Stomach (tissue), 8 donors: ENCODE measurements at regions not wholly inside any gene's neighbourhood (a gene's known extent, or its start where the extent isn't known, plus 50 kb on each side); places are given as distances from the start of the nearest gene placed in this dataset.

Experiments used
- DNase-seq, 2 donors: peaks; one replicate each; pipeline versions ENCODE4 v3.0.0 to v3.0.0-alpha.2; 2013 to 2019
- H3K27ac ChIP-seq, 5 donors: fragments of 200-600 bp in 4 of 5; sonication (generic) in 4 of 5; one replicate each; pipeline ENCODE4 v1.5.1; 2013 to 2019; ENCODE audit warnings: mild to moderate bottlenecking in 1 of 5, moderate library complexity in 1 of 5
- H3K27me3 ChIP-seq, 3 donors: fragments of 200-600 bp; sonication (generic); one replicate each; pipeline ENCODE4 v1.5.1; 2017 to 2019; ENCODE audit warnings: mixed run types in 1 of 3
- H3K36me3 ChIP-seq, 4 donors: fragments of 200-600 bp; sonication (generic); 1 replicate in 3 of 4; 2 replicates in 1 of 4; pipeline ENCODE4 v1.5.1; 2016 to 2019
- H3K4me1 ChIP-seq, 4 donors: fragments of 200-600 bp; sonication (generic); one replicate each; pipeline ENCODE4 v1.5.1; 2016 to 2019
- H3K4me3 ChIP-seq, 4 donors: fragments of 200-600 bp; sonication (generic) in 3 of 4; one replicate each; pipeline ENCODE4 v1.5.1; 2016 to 2019; ENCODE audit warnings: mild to moderate bottlenecking in 1 of 4
- H3K9me3 ChIP-seq, 4 donors: fragments of 200-600 bp; sonication (generic); one replicate each; pipeline ENCODE4 v1.5.1; 2016 to 2019
- EP300 ChIP-seq: sonication (generic); formaldehyde crosslinking; IDR thresholded peaks from one replicate; pipeline ENCODE4 v1.6.1; 2017; ENCODE audit warnings: antibody characterized with exemption
- POLR2A ChIP-seq, 4 donors: fragments of 450-650 bp; IDR thresholded peaks; one replicate each; pipeline ENCODE4 v1.6.1; 2016; ENCODE audit warnings: antibody characterized with exemption in 4 of 4, control low read depth in 2 of 4, mild to moderate bottlenecking in 1 of 4, moderate library complexity in 1 of 4
- POLR2AphosphoS5 ChIP-seq, 3 donors: sonication (generic); formaldehyde crosslinking; IDR thresholded peaks; one replicate each; pipeline ENCODE4 v1.6.1; 2016; ENCODE audit warnings: antibody characterized with exemption in 3 of 3
- WGBS, 5 donors: extraction: QIAGEN DNeasy Blood & Tissue Kit in 3 of 5; methylation state at CpG; one replicate each; pipeline versions ENCODE4 v1.1.5 to v1.1.7; 2013 to 2018; 5-methylcytosine and 5-hydroxymethylcytosine counted together
- intact Hi-C: fragments of 100-400 bp; cut with DNase I; formaldehyde crosslinking; loops from one replicate; pipeline ENCODE4 v1.15.1; 2023; ENCODE audit warnings: low total_unique reads
- TF ChIP-seq, protein P1 (sequence below), 7 experiments: fragments of 450-650 bp in 4 of 7; fragments of 200-600 bp in 3 of 7; sonication (generic) in 3 of 7; IDR thresholded peaks; one replicate each; pipeline ENCODE4 v1.5.1; 2016 to 2019; ENCODE audit warnings: antibody characterized with exemption in 7 of 7, control low read depth in 2 of 7, mild to moderate bottlenecking in 1 of 7
- donor health status: healthy with polysubstance abuse.
- donor health status: Bipolar disorder and iron deficiency.
- donor health status: healthy.

DNA sequence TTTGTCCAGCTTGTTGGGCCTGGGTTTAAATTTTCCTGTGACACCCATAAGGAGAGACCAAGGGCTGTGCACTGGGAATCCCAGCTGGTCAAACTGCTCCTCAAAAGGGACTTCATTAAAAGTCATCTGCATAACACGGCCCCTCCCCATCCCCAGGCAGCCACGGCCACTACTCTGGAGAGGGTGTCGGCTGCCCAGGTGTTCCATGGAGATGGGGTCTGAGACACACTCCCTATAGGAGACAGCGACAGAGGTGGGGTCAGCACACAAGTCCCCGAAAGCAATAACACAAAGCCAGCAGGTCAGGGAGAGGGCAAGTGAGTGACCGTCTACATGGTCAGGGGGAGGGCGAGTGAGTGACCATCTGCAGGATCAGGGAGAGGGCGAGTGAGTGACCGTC, 75.6 kb upstream of the BCL11B start:
- no peak for TF ChIP-seq EP300
- no peak for TF ChIP-seq POLR2A (IDR thresholded peaks at IDR 0.05)
- TF ChIP-seq POLR2AphosphoS5 (IDR thresholded peaks at IDR 0.05) = no peak
- intact Hi-C loops = no loop called here
- whole genome bisulfite sequencing, 5 donors = 79 to 86% (median 85%) methylated on average over 7 to 9 of the region's 9 CpGs
- Histone ChIP-seq H3K27me3 (peaks cover 0 to 17% (median 0%) of the 10 kb centered on the region in 3 donors), H3K4me3 (no peak overlapping the region), H3K36me3 (no peaks in the 10 kb centered on the region), H3K9me3 (no peaks in the 10 kb centered on the region), H3K4me1 (no peaks in the 10 kb centered on the region), H3K27ac (no peak overlapping the region)
- DNase-seq = no peak

DNA sequence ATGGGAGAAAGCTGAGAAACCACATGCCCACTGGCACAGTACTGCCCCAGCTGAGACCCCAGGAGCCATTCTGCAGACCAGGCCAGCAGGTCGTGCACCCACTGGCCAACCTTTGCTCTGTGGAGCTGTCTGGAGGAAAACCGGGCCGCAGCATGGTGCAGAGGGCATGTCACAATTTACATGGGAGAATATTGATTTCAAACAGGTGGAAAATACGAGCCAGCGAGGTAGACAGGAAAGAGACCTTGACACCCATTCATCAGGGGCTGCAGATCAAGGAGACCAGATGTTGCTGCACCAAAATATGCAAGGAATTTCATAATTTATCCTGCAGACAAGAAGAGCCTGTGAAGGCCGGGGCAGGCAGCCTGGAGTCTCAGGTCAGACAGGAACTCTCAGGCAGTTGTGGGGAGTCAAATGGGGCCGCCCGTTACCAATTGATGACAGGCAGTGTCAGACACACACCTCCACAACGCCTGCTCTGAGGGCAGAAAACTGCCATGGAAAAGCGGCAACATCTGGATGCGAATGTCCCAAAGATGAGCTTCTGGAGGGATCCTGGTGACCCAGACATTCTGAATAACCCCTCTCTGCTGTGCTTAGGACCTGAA, 74.6 kb upstream of the BCL11B start:
- WGBS, 5 donors = 66 to 78% (median 74%) methylated on average over 11 of the region's 11 CpGs
- no peak for DNase-seq
- no peak for TF ChIP-seq POLR2AphosphoS5 (IDR thresholded peaks at IDR 0.05)
- TF ChIP-seq EP300 = no peak
- TF ChIP-seq POLR2A (IDR thresholded peaks at IDR 0.05) = no peak
- TF ChIP-seq, protein P1, sequence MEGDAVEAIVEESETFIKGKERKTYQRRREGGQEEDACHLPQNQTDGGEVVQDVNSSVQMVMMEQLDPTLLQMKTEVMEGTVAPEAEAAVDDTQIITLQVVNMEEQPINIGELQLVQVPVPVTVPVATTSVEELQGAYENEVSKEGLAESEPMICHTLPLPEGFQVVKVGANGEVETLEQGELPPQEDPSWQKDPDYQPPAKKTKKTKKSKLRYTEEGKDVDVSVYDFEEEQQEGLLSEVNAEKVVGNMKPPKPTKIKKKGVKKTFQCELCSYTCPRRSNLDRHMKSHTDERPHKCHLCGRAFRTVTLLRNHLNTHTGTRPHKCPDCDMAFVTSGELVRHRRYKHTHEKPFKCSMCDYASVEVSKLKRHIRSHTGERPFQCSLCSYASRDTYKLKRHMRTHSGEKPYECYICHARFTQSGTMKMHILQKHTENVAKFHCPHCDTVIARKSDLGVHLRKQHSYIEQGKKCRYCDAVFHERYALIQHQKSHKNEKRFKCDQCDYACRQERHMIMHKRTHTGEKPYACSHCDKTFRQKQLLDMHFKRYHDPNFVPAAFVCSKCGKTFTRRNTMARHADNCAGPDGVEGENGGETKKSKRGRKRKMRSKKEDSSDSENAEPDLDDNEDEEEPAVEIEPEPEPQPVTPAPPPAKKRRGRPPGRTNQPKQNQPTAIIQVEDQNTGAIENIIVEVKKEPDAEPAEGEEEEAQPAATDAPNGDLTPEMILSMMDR (IDR thresholded peaks at IDR 0.05) = no peak
- no peak overlapping the region for H3K27ac ChIP-seq
- H3K27me3 ChIP-seq = peaks cover 0 to 18% (median 0%) of the 10 kb centered on the region in 3 donors
- no peaks in the 10 kb centered on the region for H3K36me3 ChIP-seq
- H3K9me3 ChIP-seq = no peaks in the 10 kb centered on the region
- no peaks in the 10 kb centered on the region for H3K4me1 ChIP-seq
- H3K4me3 ChIP-seq = no peak overlapping the region
- intact Hi-C loops = no loop called here

DNA sequence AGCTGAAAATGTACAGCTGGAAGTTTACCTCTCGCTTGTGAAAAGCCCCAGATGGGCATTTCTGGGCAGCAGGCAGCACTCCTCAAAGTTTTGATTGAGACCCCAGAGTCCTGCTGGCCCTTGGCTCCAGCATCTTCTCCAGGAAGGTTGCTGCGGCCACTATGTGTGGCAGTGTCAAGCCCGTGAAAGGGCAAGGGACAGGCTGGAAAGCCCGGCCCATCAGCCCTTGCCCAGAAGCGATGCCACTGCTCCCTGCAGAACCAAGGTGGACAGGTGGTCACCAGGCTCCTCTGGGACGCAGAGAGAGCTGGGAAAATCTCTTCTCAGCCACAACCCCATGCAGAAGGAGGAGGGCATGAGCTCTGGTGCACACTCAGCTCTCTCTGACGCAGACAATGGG, 73.5 kb upstream of the BCL11B start:
- no peaks in the 10 kb centered on the region for H3K9me3 ChIP-seq
- 68 to 84% (median 82%) methylated on average over 6 to 7 of the region's 7 CpGs for WGBS, 5 donors
- no peak overlapping the region for H3K4me3 ChIP-seq
- H3K4me1 ChIP-seq = no peaks in the 10 kb centered on the region
- DNase-seq = no peak
- no peak overlapping the region for H3K27ac ChIP-seq
- intact Hi-C loops = no loop called here
- peaks cover 0 to 24% (median 0%) of the 10 kb centered on the region in 3 donors for H3K27me3 ChIP-seq
- H3K36me3 ChIP-seq = no peaks in the 10 kb centered on the region
- TF ChIP-seq, protein P1 (IDR thresholded peaks at IDR 0.05) = no peak
- no peak for TF ChIP-seq EP300
- TF ChIP-seq POLR2A (IDR thresholded peaks at IDR 0.05) = no peak
- TF ChIP-seq POLR2AphosphoS5 (IDR thresholded peaks at IDR 0.05) = no peak

DNA sequence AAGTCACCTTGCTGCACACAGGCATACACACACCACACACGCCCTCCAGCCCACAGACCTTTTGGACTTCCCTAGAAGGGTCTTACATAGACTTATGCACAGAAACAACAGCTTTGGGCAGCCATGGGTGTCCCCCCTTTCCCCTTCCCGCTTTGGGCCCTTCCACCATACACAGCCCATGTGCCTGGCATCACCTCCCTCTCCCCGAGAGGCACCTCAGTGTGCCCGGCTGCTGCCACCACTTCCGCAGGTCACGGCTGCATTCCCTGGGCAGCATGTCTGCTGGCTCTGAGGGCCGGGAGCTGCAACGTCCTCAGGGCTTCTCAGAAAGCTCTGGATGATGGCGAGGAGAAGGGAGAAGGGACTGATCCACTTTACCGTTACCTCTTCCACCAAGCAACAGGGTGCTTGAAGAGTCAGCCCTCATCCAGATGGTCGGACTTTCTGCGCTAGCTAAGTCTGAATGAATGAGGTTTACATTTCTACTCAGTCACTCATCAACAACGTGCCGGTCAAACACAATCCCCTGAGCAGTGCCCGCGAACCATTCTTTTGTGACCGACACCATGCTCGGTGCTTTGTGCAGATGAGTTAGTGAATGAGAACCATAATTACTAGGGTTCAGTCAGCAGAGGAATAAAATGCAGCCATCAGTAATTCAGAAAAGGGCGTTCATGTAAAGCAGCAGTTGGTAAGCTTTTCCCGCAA, 72.2 kb upstream of the BCL11B start:
- no peak overlapping the region for H3K4me3 ChIP-seq
- no peaks in the 10 kb centered on the region for H3K4me1 ChIP-seq
- H3K36me3 ChIP-seq = no peaks in the 10 kb centered on the region
- peaks cover 0 to 24% (median 0%) of the 10 kb centered on the region in 3 donors for H3K27me3 ChIP-seq
- intact Hi-C loops = no loop called here
- no peak overlapping the region for H3K27ac ChIP-seq
- WGBS, 5 donors = 79 to 86% (median 81%) methylated on average over 20 of the region's 20 CpGs
- H3K9me3 ChIP-seq = no peaks in the 10 kb centered on the region
- no peak for TF ChIP-seq POLR2A (IDR thresholded peaks at IDR 0.05)
- no peak for TF ChIP-seq EP300
- TF ChIP-seq, protein P1 (IDR thresholded peaks at IDR 0.05) = no peak
- TF ChIP-seq POLR2AphosphoS5 (IDR thresholded peaks at IDR 0.05) = no peak
- DNase-seq = no peak

DNA sequence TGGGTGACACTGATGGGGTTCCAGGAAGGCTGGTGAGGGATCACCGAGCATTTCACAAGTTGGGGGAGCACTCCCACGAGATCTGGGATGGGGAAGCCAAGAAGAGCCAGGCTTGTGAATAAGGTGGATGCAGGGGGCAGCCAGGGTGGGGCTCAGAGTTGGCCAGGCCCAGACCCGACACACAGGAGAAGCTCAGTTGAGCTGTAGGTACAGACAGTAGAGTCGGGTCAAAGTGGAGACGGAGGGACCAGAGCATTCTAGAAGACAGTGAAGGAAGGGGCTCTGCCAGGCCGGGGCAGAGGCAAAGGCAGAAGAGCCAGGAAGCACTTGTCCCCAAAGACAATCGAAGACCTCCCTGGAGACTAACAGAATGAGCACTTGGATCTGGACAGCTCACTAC, 70.9 kb upstream of the BCL11B start:
- intact Hi-C loops = no loop called here
- Histone ChIP-seq H3K9me3 (no peaks in the 10 kb centered on the region), H3K27me3 (peaks cover 0 to 32% (median 0%) of the 10 kb centered on the region in 3 donors), H3K4me3 (no peak overlapping the region), H3K4me1 (no peaks in the 10 kb centered on the region), H3K27ac (no peak overlapping the region), H3K36me3 (no peaks in the 10 kb centered on the region)
- DNase-seq = no peak
- TF ChIP-seq EP300 = no peak
- no peak for TF ChIP-seq POLR2AphosphoS5 (IDR thresholded peaks at IDR 0.05)
- TF ChIP-seq POLR2A (IDR thresholded peaks at IDR 0.05) = no peak
- TF ChIP-seq, protein P1 (IDR thresholded peaks at IDR 0.05) = no peak
- WGBS, 5 donors = 81 to 89% (median 84%) methylated on average over 7 of the region's 7 CpGs
